ENCODE measurements at regions not wholly inside any gene's neighbourhood (a gene's known extent, or its start where the extent isn't known, plus 50 kb on each side); places are given as distances from the start of the nearest gene placed in this dataset.

- no peak for ATAC-seq
- Histone ChIP-seq H3K27ac (ENCODE audit: low read length) (no peak overlapping the region), H3F3A (ENCODE audit: low read length, unreplicated experiment) (no peaks in the 10 kb centered on the region), H3K79me2 (ENCODE audit: low read length) (no peaks in the 10 kb centered on the region), H2AFZ (ENCODE audit: low read length) (no peak overlapping the region), H3K4me2 (ENCODE audit: low read length) (no peak overlapping the region), H3K9ac (ENCODE audit: low read length) (no peak overlapping the region), H3K27me3 (ENCODE audit: low read length) (no peaks in the 10 kb centered on the region), H3K9me2 (replicated peaks; ENCODE audit: low read length) (no peaks in the 10 kb centered on the region), H4K20me1 (ENCODE audit: low read length) (no peaks in the 10 kb centered on the region), H3K4me3 (ENCODE audit: low read length) (no peak overlapping the region), H3K36me3 (ENCODE audit: low read depth, low read length) (no peaks in the 10 kb centered on the region), H3K4me1 (ENCODE audit: insufficient read depth, low read length) (no peaks in the 10 kb centered on the region), H3K9me3 (ENCODE audit: low read length) (no peaks in the 10 kb centered on the region)
- TF ChIP-seq EZH2 (IDR thresholded peaks at IDR 0.05; ENCODE audit: low read length, unreplicated experiment) (no peak), CTCF (conservative IDR thresholded peaks at IDR 0.05; ENCODE audit: low read depth, low read length) (no peak), EZH2phosphoT487 (IDR thresholded peaks at IDR 0.05; ENCODE audit: borderline replicate concordance, low read length) (no peak)
- BruUV-seq (replicated peaks), result no TSS peak
- no peak for DNase-seq
- intact Hi-C loops (cut with micrococcal nuclease), result no loop called here
- CTCF ChIA-PET, result no interaction called here
- POLR2A ChIA-PET (ENCODE audit: unreplicated experiment), result no interaction called here
Measured at GRCh38 chr13:82925114-82925513, 957.2 kb downstream of the SLITRK1 start.

GRCh38 chr13:82917984-82918383, 964.3 kb downstream of the SLITRK1 start:
- H3K9ac ChIP-seq (ENCODE audit: low read length), result no peak overlapping the region
- ChIA-PET CTCF (no interaction called here), POLR2A (ENCODE audit: unreplicated experiment) (no interaction called here)
- BruUV-seq (replicated peaks), result no TSS peak
- no peaks in the 10 kb centered on the region for H3K4me1 ChIP-seq (ENCODE audit: insufficient read depth, low read length)
- ATAC-seq (no peak), DNase-seq (no peak)
- no peak overlapping the region for H2AFZ ChIP-seq (ENCODE audit: low read length)
- no peak overlapping the region for H3K4me3 ChIP-seq (ENCODE audit: low read length)
- H3K79me2 ChIP-seq (ENCODE audit: low read length), result no peaks in the 10 kb centered on the region
- H3F3A ChIP-seq (ENCODE audit: low read length, unreplicated experiment), result no peaks in the 10 kb centered on the region
- no peaks in the 10 kb centered on the region for H3K9me2 ChIP-seq (replicated peaks; ENCODE audit: low read length)
- H3K27me3 ChIP-seq (ENCODE audit: low read length), result no peaks in the 10 kb centered on the region
- TF ChIP-seq EZH2phosphoT487 (IDR thresholded peaks at IDR 0.05; ENCODE audit: borderline replicate concordance, low read length) (no peak), EZH2 (IDR thresholded peaks at IDR 0.05; ENCODE audit: low read length, unreplicated experiment) (no peak), CTCF (conservative IDR thresholded peaks at IDR 0.05; ENCODE audit: low read depth, low read length) (no peak)
- H3K36me3 ChIP-seq (ENCODE audit: low read depth, low read length), result no peaks in the 10 kb centered on the region
- H3K27ac ChIP-seq (ENCODE audit: low read length), result no peak overlapping the region
- H3K4me2 ChIP-seq (ENCODE audit: low read length), result no peak overlapping the region
- H4K20me1 ChIP-seq (ENCODE audit: low read length), result no peaks in the 10 kb centered on the region
- no peaks in the 10 kb centered on the region for H3K9me3 ChIP-seq (ENCODE audit: low read length)
- intact Hi-C loops (cut with micrococcal nuclease), result no loop called here

- TF ChIP-seq CTCF (conservative IDR thresholded peaks at IDR 0.05; ENCODE audit: low read depth, low read length) (no peak), EZH2 (IDR thresholded peaks at IDR 0.05; ENCODE audit: low read length, unreplicated experiment) (no peak), EZH2phosphoT487 (IDR thresholded peaks at IDR 0.05; ENCODE audit: borderline replicate concordance, low read length) (no peak)
- no peaks in the 10 kb centered on the region for H3F3A ChIP-seq (ENCODE audit: low read length, unreplicated experiment)
- no peaks in the 10 kb centered on the region for H3K36me3 ChIP-seq (ENCODE audit: low read depth, low read length)
- ChIA-PET POLR2A (ENCODE audit: unreplicated experiment) (no interaction called here), CTCF (no interaction called here)
- H3K4me1 ChIP-seq (ENCODE audit: insufficient read depth, low read length), result no peaks in the 10 kb centered on the region
- no peak overlapping the region for H2AFZ ChIP-seq (ENCODE audit: low read length)
- no peak for ATAC-seq
- no peak for DNase-seq
- no peaks in the 10 kb centered on the region for H3K27me3 ChIP-seq (ENCODE audit: low read length)
- H4K20me1 ChIP-seq (ENCODE audit: low read length), result no peaks in the 10 kb centered on the region
- no peak overlapping the region for H3K4me3 ChIP-seq (ENCODE audit: low read length)
- H3K9me3 ChIP-seq (ENCODE audit: low read length), result no peaks in the 10 kb centered on the region
- H3K27ac ChIP-seq (ENCODE audit: low read length), result no peak overlapping the region
- no peak overlapping the region for H3K9ac ChIP-seq (ENCODE audit: low read length)
- no peaks in the 10 kb centered on the region for H3K9me2 ChIP-seq (replicated peaks; ENCODE audit: low read length)
- H3K79me2 ChIP-seq (ENCODE audit: low read length), result no peaks in the 10 kb centered on the region
- BruUV-seq (replicated peaks), result no TSS peak
- intact Hi-C loops (cut with micrococcal nuclease), result no loop called here
- no peak overlapping the region for H3K4me2 ChIP-seq (ENCODE audit: low read length)
Measured at GRCh38 chr13:82912564-82912963, 969.7 kb downstream of the SLITRK1 start.
